GM12878 (cell line): ENCODE measurements at regions not wholly inside any gene's neighbourhood (a gene's known extent, or its start where the extent isn't known, plus 50 kb on each side); places are given as distances from the start of the nearest gene placed in this dataset.

Experiments used
- ATAC-seq: fragments of 200-7000 bp; cut with Tn5 transposase; 3 replicates; pipeline ENCODE4 v1.9.1; 2020; ENCODE audit warnings: mild to moderate bottlenecking, moderate library complexity
- BruUV-seq: library from RNA; stranded (reverse); fragments of 400-500 nt; replicated peaks from 2 replicates; lab custom pipeline; 2021; lab: Mats Ljungman, UMichigan
- CTCF ChIA-PET: fragments of 300-600 bp; sonication (Branson Sonifier 250); formaldehyde crosslinking; extraction: SDS; loops from one replicate; lab custom pipeline; 2021; ENCODE audit warnings: inconsistent platforms; lab: Yijun Ruan, JAX
- POLR2A ChIA-PET: fragments of 350-600 bp; formaldehyde crosslinking; extraction: SDS; loops from one replicate; lab custom pipeline; 2021; ENCODE audit warnings: inconsistent platforms; lab: Charles Lee
- RAD21 ChIA-PET: fragments of 300-600 bp; sonication (Branson Sonifier 250); formaldehyde crosslinking; loops from one replicate; lab custom pipeline; 2023; ENCODE audit warnings: antibody characterized with exemption; ENCODE audit not compliant: unreplicated experiment; lab: Charles Lee
- SMC1A ChIA-PET: fragments of 300-600 bp; sonication (Branson Sonifier 250); formaldehyde crosslinking; loops from one replicate; lab custom pipeline; 2023; ENCODE audit not compliant: unreplicated experiment, uncharacterized antibody; lab: Charles Lee
- DNase-seq: peaks from one replicate; pipeline ENCODE4 v3.0.0-alpha.2; 2011; ENCODE audit warnings: low read depth, low spot score
- FAIRE-seq: peaks from 3 replicates; lab custom pipeline; 2011; peaks lifted over from hg19 to GRCh38; lab: Jason Lieb, UNC
- H2AFZ ChIP-seq: 2 replicates; pipeline ENCODE4 v1.6.0; 2011; ENCODE audit warnings: low read depth, low read length, control low read depth; ENCODE audit not compliant: control insufficient read depth
- H3K27ac ChIP-seq: 2 replicates; pipeline ENCODE4 v1.5.1; 2011; ENCODE audit warnings: control low read depth; ENCODE audit not compliant: control insufficient read depth, insufficient read depth
- H3K27me3 ChIP-seq, 2 experiments: replicated peaks in 1 of 2; 2 replicates each; pipeline versions ENCODE4 v1.6.0 to v1.6.1; 2011; ENCODE audit warnings: low read length in 1 of 2; ENCODE audit not compliant: control insufficient read depth in 2 of 2, insufficient read depth in 2 of 2
- H3K36me3 ChIP-seq, 2 experiments: 2 replicates each; pipeline ENCODE4 v1.5.1; 2011; ENCODE audit warnings: low read length in 1 of 2; ENCODE audit not compliant: control insufficient read depth in 2 of 2, insufficient read depth in 2 of 2
- H3K4me1 ChIP-seq: 2 replicates; pipeline ENCODE4 v1.6.1; 2011; ENCODE audit warnings: mild to moderate bottlenecking, low read length, moderate library complexity, mixed read lengths; ENCODE audit not compliant: control insufficient read depth, insufficient read depth
- H3K4me2 ChIP-seq: 2 replicates; pipeline ENCODE4 v1.6.0; 2011; ENCODE audit warnings: control low read depth; ENCODE audit not compliant: control insufficient read depth, insufficient read depth
- H3K4me3 ChIP-seq: fragments of 200-600 bp; sonication (generic); 2 replicates; pipeline ENCODE4 v1.5.1; 2016
- H3K79me2 ChIP-seq: 2 replicates; pipeline ENCODE4 v1.6.0; 2011; ENCODE audit warnings: low read length; ENCODE audit not compliant: control insufficient read depth, insufficient read depth
- H3K9ac ChIP-seq: 2 replicates; pipeline ENCODE4 v1.8.0; 2011; ENCODE audit warnings: low read length, control low read depth, mixed read lengths; ENCODE audit not compliant: control insufficient read depth, insufficient read depth
- H3K9me3 ChIP-seq: replicated peaks from 3 replicates; pipeline ENCODE4 v1.5.1; 2011; ENCODE audit warnings: mild to moderate bottlenecking, low read length; ENCODE audit not compliant: control insufficient read depth, insufficient read depth
- H4K20me1 ChIP-seq: 2 replicates; pipeline ENCODE4 v1.6.0; 2011; ENCODE audit not compliant: control insufficient read depth, insufficient read depth
- ATF7 ChIP-seq: fragments of 450-650 bp; IDR thresholded peaks from 2 replicates; pipeline ENCODE4 v1.6.1; 2016; ENCODE audit warnings: low read depth, mild to moderate bottlenecking
- BRCA1 ChIP-seq: IDR thresholded peaks from 2 replicates; pipeline ENCODE4 v1.6.1; 2011; ENCODE audit warnings: low read depth, low read length, improper control_type of control experiment
- GABPA ChIP-seq: IDR thresholded peaks from 2 replicates; pipeline ENCODE4 v1.6.1; 2014; ENCODE audit warnings: antibody characterized with exemption, low read depth, mild to moderate bottlenecking, inconsistent platforms
- MEF2A ChIP-seq: IDR thresholded peaks from 2 replicates; pipeline ENCODE4 v1.6.1; 2011; ENCODE audit warnings: low read depth, mild to moderate bottlenecking, low read length, moderate library complexity; ENCODE audit not compliant: insufficient read depth
- MTA3 ChIP-seq: IDR thresholded peaks from 2 replicates; pipeline ENCODE4 v1.6.1; 2012; ENCODE audit warnings: low read length, inconsistent platforms, borderline replicate concordance
- NR2C2 ChIP-seq: IDR thresholded peaks from 2 replicates; pipeline ENCODE4 v1.6.1; 2011; ENCODE audit warnings: borderline replicate concordance, low read depth; ENCODE audit not compliant: control insufficient read depth, insufficient read length
- SREBF1 ChIP-seq: IDR thresholded peaks from 2 replicates; pipeline ENCODE4 v1.6.1; 2012; ENCODE audit warnings: mild to moderate bottlenecking, low read length
- ZBTB4 ChIP-seq: fragments of 450-650 bp; formaldehyde crosslinking; IDR thresholded peaks from 2 replicates; pipeline ENCODE4 v1.4.0; 2022; ENCODE audit warnings: mild to moderate bottlenecking, moderate library complexity
- ZBTB40 ChIP-seq: fragments of 450-650 bp; IDR thresholded peaks from 2 replicates; pipeline ENCODE4 v1.6.1; 2016; ENCODE audit warnings: mild to moderate bottlenecking, moderate library complexity, borderline replicate concordance
- WGBS: methylation state at CpG from one replicate; pipeline ENCODE4 v1.1.6; 2016; ENCODE audit warnings: low lambda C conversion rate; ENCODE audit not compliant: insufficient replicate concordance, insufficient coverage; ENCODE audit errors: missing lambda C conversion rate; 5-methylcytosine and 5-hydroxymethylcytosine counted together
- in situ Hi-C: fragments of 300-500 bp; cut with MboI; formaldehyde crosslinking; loops from 9 replicates; pipeline ENCODE4 v1.14.3; 2018; ENCODE audit warnings: mixed read lengths
- intact Hi-C: fragments of 100-400 bp; cut with micrococcal nuclease; formaldehyde crosslinking; loops from one replicate; pipeline ENCODE4 v1.14.2; 2022; ENCODE audit not compliant: unreplicated experiment

GRCh38 chr21:16796776-16797175 is 716.1 kb upstream of the CXADR start (continued):
- no peak for TF ChIP-seq ATF7
- TF ChIP-seq MTA3, result no peak
- no peak for TF ChIP-seq ZBTB4 (CRISPR knock-in tag)
- TF ChIP-seq SREBF1, result no peak
- TF ChIP-seq, all 136 proteins: peak for 0

- 0% methylated on average over 2 of the region's 2 CpGs for WGBS
- DNase-seq, result no peak
- no peak for ATAC-seq
- Histone ChIP-seq H2AFZ (no peak overlapping the region), H3K79me2 (no peaks in the 10 kb centered on the region)
- CTCF ChIA-PET, result no interaction called here
- TF ChIP-seq ZBTB40 (no peak), GABPA (no peak), BRCA1 (no peak), NR2C2 (no peak), MEF2A (no peak)
- TF ChIP-seq, all 136 proteins: peak for 0
- in situ Hi-C loops (no loop called here), intact Hi-C loops (no loop called here)
- ChIA-PET RAD21 (no interaction called here), POLR2A (no interaction called here), SMC1A (no interaction called here)
- no peak overlapping the region for H3K4me2 ChIP-seq
- no peaks in the 10 kb centered on the region for H4K20me1 ChIP-seq
- no peak overlapping the region for H3K27ac ChIP-seq
- H3K9me3 ChIP-seq, result no peaks in the 10 kb centered on the region
- H3K9ac ChIP-seq, result no peak overlapping the region
- no peaks in the 10 kb centered on the region for H3K36me3 ChIP-seq
- H3K4me3 ChIP-seq, result no peak overlapping the region
- H3K27me3 ChIP-seq, result no peaks in the 10 kb centered on the region
- no TSS peak for BruUV-seq
- FAIRE-seq, result no peak
- no peaks in the 10 kb centered on the region for H3K4me1 ChIP-seq
Observed at GRCh38 chr21:16797540-16797939, 715.3 kb upstream of the CXADR start.
